H1 (cell line): ENCODE measurements at regions not wholly inside any gene's neighbourhood (a gene's known extent, or its start where the extent isn't known, plus 50 kb on each side); places are given as distances from the start of the nearest gene placed in this dataset.

ENCODE experiments used
- CTCF ChIA-PET: fragments of 300-600 bp; sonication (Branson Sonifier 250); formaldehyde crosslinking; loops from one replicate; lab custom pipeline; 2021; ENCODE audit not compliant: partially characterized antibody; lab: Charles Lee
- POLR2A ChIA-PET: fragments of 300-600 bp; sonication (Branson Sonifier 250); formaldehyde crosslinking; loops from one replicate; lab custom pipeline; 2021; ENCODE audit warnings: inconsistent platforms; ENCODE audit not compliant: partially characterized antibody; lab: Charles Lee
- DNase-seq, 2 experiments: peaks; one replicate each; pipeline versions ENCODE4 v3.0.0 to v3.0.0-alpha.2; 2010 to 2022; ENCODE audit warnings: low spot score in 2 of 2, low read depth in 1 of 2, mixed read lengths in 1 of 2
- FAIRE-seq: peaks from 2 replicates; lab custom pipeline; 2011; peaks lifted over from hg19 to GRCh38; lab: Jason Lieb, UNC
- H2AFZ ChIP-seq: 2 replicates; pipeline ENCODE4 v1.8.1; 2012; ENCODE audit warnings: low read length, inconsistent platforms
- H2AK5ac ChIP-seq: 2 replicates; pipeline ENCODE4 v1.6.1; 2013; ENCODE audit warnings: low read depth, low read length
- H2BK120ac ChIP-seq: replicated peaks from 2 replicates; pipeline ENCODE3; 2013; ENCODE audit warnings: low read depth, low read length, inconsistent platforms
- H2BK12ac ChIP-seq: 2 replicates; pipeline ENCODE4 v1.6.1; 2013; ENCODE audit warnings: low read depth, low read length
- H2BK15ac ChIP-seq: 2 replicates; pipeline ENCODE4 v1.6.1; 2013; ENCODE audit warnings: low read length
- H2BK20ac ChIP-seq: 2 replicates; pipeline ENCODE4 v1.6.1; 2013; ENCODE audit warnings: low read length
- H2BK5ac ChIP-seq: 2 replicates; pipeline ENCODE4 v1.6.1; 2013; ENCODE audit warnings: low read depth, low read length
- H3K14ac ChIP-seq: 2 replicates; pipeline ENCODE4 v1.6.1; 2013; ENCODE audit warnings: inconsistent platforms; ENCODE audit not compliant: insufficient read length
- H3K18ac ChIP-seq: 2 replicates; pipeline ENCODE4 v1.6.1; 2013; ENCODE audit warnings: low read length; ENCODE audit errors: extremely low read depth
- H3K23ac ChIP-seq: 2 replicates; pipeline ENCODE4 v1.6.1; 2013; ENCODE audit warnings: inconsistent platforms; ENCODE audit not compliant: insufficient read length
- H3K23me2 ChIP-seq: 2 replicates; pipeline ENCODE4 v1.6.1; 2013; ENCODE audit warnings: low read depth, low read length
- H3K27ac ChIP-seq: 2 replicates; pipeline ENCODE4 v1.6.1; 2011; ENCODE audit warnings: low read depth, low read length, inconsistent platforms
- H3K27me3 ChIP-seq, 4 experiments: replicated peaks in 1 of 4; 1 replicate in 1 of 4; 2 replicates in 3 of 4; pipeline versions ENCODE4 v1.6.1 to v1.8.1; 2011 to 2013; ENCODE audit warnings: low read length in 3 of 4, mild to moderate bottlenecking in 3 of 4, inconsistent platforms in 2 of 4, mixed read lengths in 2 of 4, moderate library complexity in 1 of 4; ENCODE audit not compliant: control insufficient read depth in 3 of 4, insufficient read depth in 3 of 4; ENCODE audit errors: extremely low read depth in 1 of 4
- H3K36me3 ChIP-seq, 4 experiments: 2 replicates each; pipeline versions ENCODE4 v1.6.1 to v1.8.1; 2011 to 2013; ENCODE audit warnings: mild to moderate bottlenecking in 4 of 4, low read length in 3 of 4, moderate library complexity in 2 of 4, control low read depth in 1 of 4, inconsistent platforms in 1 of 4; ENCODE audit not compliant: insufficient read depth in 4 of 4, control insufficient read depth in 2 of 4
- H3K4ac ChIP-seq: replicated peaks from 2 replicates; pipeline ENCODE3; 2013; ENCODE audit warnings: low read length, low read depth, mixed read lengths, inconsistent platforms; ENCODE audit not compliant: insufficient read length
- H3K4me1 ChIP-seq, 4 experiments: replicated peaks in 1 of 4; 1 replicate in 1 of 4; 2 replicates in 3 of 4; pipeline versions ENCODE4 v1.6.1 to v1.8.1; 2011 to 2013; ENCODE audit warnings: low read length in 3 of 4, inconsistent platforms in 2 of 4, mixed read lengths in 1 of 4; ENCODE audit not compliant: insufficient read depth in 4 of 4, control insufficient read depth in 3 of 4
- H3K4me2 ChIP-seq, 2 experiments: 2 replicates each; pipeline versions ENCODE4 v1.6.1 to v1.8.1; 2011 to 2013; ENCODE audit warnings: low read depth in 2 of 2, low read length in 2 of 2, control low read depth in 1 of 2, inconsistent platforms in 1 of 2, mild to moderate bottlenecking in 1 of 2; ENCODE audit not compliant: insufficient read depth in 1 of 2
- H3K4me3 ChIP-seq, 4 experiments: fragments of 200-600, 300-600 bp in 1 of 4; sonication (generic), shearing (Covaris generic), sonication (Bioruptor Twin) in 1 of 4; 2 replicates each; pipeline versions ENCODE4 v1.5.1 to v1.8.1; 2011 to 2016; ENCODE audit warnings: low read length in 4 of 4, low read depth in 3 of 4, control low read depth in 2 of 4, inconsistent platforms in 2 of 4, mild to moderate bottlenecking in 2 of 4, mixed read lengths in 1 of 4, moderate library complexity in 1 of 4; ENCODE audit not compliant: insufficient read depth in 2 of 4; ENCODE audit errors: extremely low read depth in 1 of 4
- H3K56ac ChIP-seq: replicated peaks from 2 replicates; pipeline ENCODE3; 2013; ENCODE audit warnings: low read depth, mild to moderate bottlenecking, mixed read lengths, low read length, inconsistent platforms; ENCODE audit not compliant: insufficient read length
- H3K79me1 ChIP-seq: 2 replicates; pipeline ENCODE4 v1.6.1; 2013; ENCODE audit warnings: low read depth, low read length, control low read depth
- H3K79me2 ChIP-seq, 2 experiments: 2 replicates each; pipeline versions ENCODE4 v1.6.1 to v1.8.1; 2012 to 2013; ENCODE audit warnings: low read length in 2 of 2, mild to moderate bottlenecking in 2 of 2, inconsistent platforms in 1 of 2; ENCODE audit not compliant: insufficient read depth in 2 of 2, control insufficient read depth in 1 of 2
- H3K9ac ChIP-seq, 4 experiments: replicated peaks in 1 of 4; 1 replicate in 1 of 4; 2 replicates in 3 of 4; pipeline versions ENCODE4 v1.6.1 to v1.8.1; 2011 to 2013; ENCODE audit warnings: low read depth in 3 of 4, low read length in 3 of 4, control low read depth in 2 of 4, mild to moderate bottlenecking in 2 of 4, moderate library complexity in 2 of 4, inconsistent platforms in 1 of 4; ENCODE audit errors: extremely low read depth in 1 of 4
- H3K9me3 ChIP-seq, 2 experiments: 2 replicates each; pipeline versions ENCODE4 v1.6.1 to v1.8.1; 2012 to 2013; ENCODE audit warnings: mild to moderate bottlenecking in 2 of 2, moderate library complexity in 2 of 2, control low read depth in 1 of 2, inconsistent platforms in 1 of 2, low read depth in 1 of 2, low read length in 1 of 2, mixed read lengths in 1 of 2; ENCODE audit not compliant: insufficient read depth in 2 of 2
- H4K20me1 ChIP-seq, 2 experiments: replicated peaks in 1 of 2; 2 replicates each; pipeline versions ENCODE3 to v1.8.1; 2011 to 2013; ENCODE audit warnings: inconsistent platforms in 2 of 2, low read length in 2 of 2, mild to moderate bottlenecking in 1 of 2; ENCODE audit not compliant: insufficient read depth in 2 of 2, control insufficient read depth in 1 of 2
- H4K5ac ChIP-seq: 2 replicates; pipeline ENCODE4 v1.6.1; 2013; ENCODE audit warnings: low read length, low read depth, mixed read lengths, inconsistent platforms; ENCODE audit not compliant: insufficient read length
- H4K8ac ChIP-seq: 2 replicates; pipeline ENCODE4 v1.8.0; 2013; ENCODE audit warnings: mild to moderate bottlenecking, moderate library complexity, low read length, inconsistent platforms; ENCODE audit not compliant: insufficient read depth; ENCODE audit errors: extremely low read depth
- H4K91ac ChIP-seq: replicated peaks from 2 replicates; pipeline ENCODE3; 2013; ENCODE audit warnings: low read length, mixed read lengths, inconsistent platforms; ENCODE audit not compliant: insufficient read length
- CHD2 ChIP-seq: IDR thresholded peaks from 2 replicates; pipeline ENCODE4 v1.6.1; 2012; ENCODE audit warnings: low read length, improper control_type of control experiment
- HDAC6 ChIP-seq: IDR thresholded peaks from one replicate; pipeline ENCODE4 v1.7.1; 2012; ENCODE audit warnings: low read depth, mild to moderate bottlenecking, inconsistent platforms, low read length, moderate library complexity
- NANOG ChIP-seq: IDR thresholded peaks from 2 replicates; pipeline ENCODE4 v1.6.1; 2011; ENCODE audit warnings: low read length, low read depth, mild to moderate bottlenecking, inconsistent platforms; ENCODE audit not compliant: insufficient read depth, poor library complexity, severe bottlenecking
- SIN3A ChIP-seq, 2 experiments: IDR thresholded peaks in 1 of 2; conservative IDR thresholded peaks in 1 of 2; 2 replicates each; pipeline ENCODE4 v1.6.1; 2011 to 2012; ENCODE audit warnings: low read length in 2 of 2, improper control_type of control experiment in 1 of 2, low read depth in 1 of 2, mild to moderate bottlenecking in 1 of 2
- TBP ChIP-seq: IDR thresholded peaks from 2 replicates; pipeline ENCODE4 v1.6.1; 2011; ENCODE audit warnings: low read depth, low read length, improper control_type of control experiment
- WGBS, 2 experiments: shearing (Covaris generic) in 1 of 2; methylation state at CpG; one replicate each; pipeline versions ENCODE4 v1.1.6 to v1.1.7; 2013 to 2015; ENCODE audit warnings: low lambda C conversion rate in 2 of 2, mixed read lengths in 2 of 2, inconsistent platforms in 1 of 2, low coverage in 1 of 2, missing lambda C conversion rate in 1 of 2; ENCODE audit not compliant: insufficient replicate concordance in 2 of 2, insufficient coverage in 1 of 2, insufficient read length in 1 of 2; ENCODE audit errors: extremely low coverage in 1 of 2, missing lambda C conversion rate in 1 of 2; 5-methylcytosine and 5-hydroxymethylcytosine counted together
- TF ChIP-seq, protein P1 (sequence below): IDR thresholded peaks from 2 replicates; pipeline ENCODE4 v1.6.1; 2012; ENCODE audit warnings: inconsistent platforms

DNA sequence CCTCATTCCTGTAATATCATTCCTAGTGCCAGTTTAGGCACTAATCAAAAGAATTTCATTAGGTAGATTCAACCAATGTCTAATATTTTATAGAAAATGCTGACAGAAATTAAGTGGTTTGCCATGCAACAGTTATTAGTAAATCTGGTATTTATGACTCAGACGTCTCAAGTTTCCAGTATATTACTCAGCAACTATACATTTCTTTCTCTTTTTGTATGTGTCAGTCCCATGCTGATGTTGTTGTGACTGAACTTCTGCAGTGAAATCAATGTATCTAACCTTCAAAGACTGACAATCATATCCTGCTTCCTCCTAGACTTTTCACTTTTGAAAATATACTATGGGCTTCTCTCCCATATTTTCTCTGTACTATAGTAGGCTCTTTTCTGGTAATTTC lies 822.5 kb downstream of the NR2F1-AS1 start:
- H3K23ac ChIP-seq = no peak overlapping the region
- H3K4me2 ChIP-seq = no peak overlapping the region
- H3K14ac ChIP-seq = no peak overlapping the region
- H2BK20ac ChIP-seq = no peak overlapping the region
- H3K4me3 ChIP-seq = no peak overlapping the region
- H2AFZ ChIP-seq = no peak overlapping the region
- H3K79me1 ChIP-seq = no peaks in the 10 kb centered on the region
- H4K5ac ChIP-seq = no peak overlapping the region
- WGBS, 2 experiments = 90% methylated on average over 1 of the region's 1 CpG; no CpG with 5 or more reads in 1 of the 2 experiments
- no peak overlapping the region for H2AK5ac ChIP-seq
- no peak overlapping the region for H3K27ac ChIP-seq
- H4K20me1 ChIP-seq = no peaks in the 10 kb centered on the region
- DNase-seq = no peak
- H2BK15ac ChIP-seq = no peak overlapping the region
- no peaks in the 10 kb centered on the region for H3K23me2 ChIP-seq
- H2BK12ac ChIP-seq = no peak overlapping the region
- no peaks in the 10 kb centered on the region for H3K36me3 ChIP-seq
- TF ChIP-seq SIN3A (conservative IDR thresholded peaks at IDR 0.05 in 1 of 2, IDR thresholded peaks at IDR 0.05 in 1 of 2; ENCODE audit: low read depth in 1 of 2, low read length in 2 of 2) = no peak
- no peak for TF ChIP-seq HDAC6
- TF ChIP-seq, protein P1, sequence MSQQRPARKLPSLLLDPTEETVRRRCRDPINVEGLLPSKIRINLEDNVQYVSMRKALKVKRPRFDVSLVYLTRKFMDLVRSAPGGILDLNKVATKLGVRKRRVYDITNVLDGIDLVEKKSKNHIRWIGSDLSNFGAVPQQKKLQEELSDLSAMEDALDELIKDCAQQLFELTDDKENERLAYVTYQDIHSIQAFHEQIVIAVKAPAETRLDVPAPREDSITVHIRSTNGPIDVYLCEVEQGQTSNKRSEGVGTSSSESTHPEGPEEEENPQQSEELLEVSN = no peak
- TF ChIP-seq CHD2 = no peak
- TF ChIP-seq TBP = no peak
- TF ChIP-seq NANOG = no peak
- POLR2A ChIA-PET = no interaction called here
- no peaks in the 10 kb centered on the region for H3K27me3 ChIP-seq
- no peaks in the 10 kb centered on the region for H3K79me2 ChIP-seq
- H3K9ac ChIP-seq = no peak overlapping the region
- no peak overlapping the region for H4K8ac ChIP-seq
- CTCF ChIA-PET = no interaction called here
- no peaks in the 10 kb centered on the region for H3K4me1 ChIP-seq
- no peak overlapping the region for H3K18ac ChIP-seq
- H3K56ac ChIP-seq = no peak overlapping the region
- H2BK120ac ChIP-seq = no peak overlapping the region
- H2BK5ac ChIP-seq = no peak overlapping the region
- FAIRE-seq = no peak
- no peak overlapping the region for H4K91ac ChIP-seq
- no peaks in the 10 kb centered on the region for H3K9me3 ChIP-seq
- H3K4ac ChIP-seq = no peak overlapping the region
